ENCODE measurements at regions not wholly inside any gene's neighbourhood (a gene's known extent, or its start where the extent isn't known, plus 50 kb on each side); places are given as distances from the start of the nearest gene placed in this dataset.
A peak's percentile ranks its signal among the peaks of the same experiment; 100 is the strongest.

- DNase-seq = peak; percentile 40
Measured at GRCh38 chrX:5057786-5058185, 1170.9 kb downstream of the NLGN4X start.

- no peak for DNase-seq
Measured at GRCh38 chrX:5054852-5055251, 1173.8 kb downstream of the NLGN4X start.

- peak; percentile 83 for DNase-seq
Measured at GRCh38 chrX:5051831-5052491, 1176.7 kb downstream of the NLGN4X start.

GRCh38 chrX:5042563-5042962, 1186.1 kb downstream of the NLGN4X start:
- DNase-seq = no peak

GRCh38 chrX:5031792-5032191, 1196.9 kb downstream of the NLGN4X start:
- DNase-seq = no peak

- no peak for DNase-seq
Measured at GRCh38 chrX:5015451-5015850, 1213.2 kb downstream of the NLGN4X start.

GRCh38 chrX:4994855-4995254, 1233.8 kb downstream of the NLGN4X start:
- DNase-seq = no peak

GRCh38 chrX:4978613-4979012, 1250.1 kb downstream of the NLGN4X start:
- no peak for DNase-seq

- no peak for DNase-seq
Measured at GRCh38 chrX:4971646-4972045, 1257.0 kb downstream of the NLGN4X start.

- no peak for DNase-seq
Measured at GRCh38 chrX:4964112-4964511, 1250.7 kb upstream of the PRKX start.

- no peak for DNase-seq
Measured at GRCh38 chrX:4963432-4963831, 1250.0 kb upstream of the PRKX start.

- no peak for DNase-seq
Measured at GRCh38 chrX:4944767-4945166, 1231.3 kb upstream of the PRKX start.

- DNase-seq = no peak
Measured at GRCh38 chrX:4936315-4936714, 1222.9 kb upstream of the PRKX start.

- DNase-seq = no peak
Measured at GRCh38 chrX:4935846-4936245, 1222.4 kb upstream of the PRKX start.

GRCh38 chrX:4935401-4935800, 1222.0 kb upstream of the PRKX start:
- no peak for DNase-seq

- DNase-seq = no peak
Measured at GRCh38 chrX:4932790-4933189, 1219.3 kb upstream of the PRKX start.

GRCh38 chrX:4930426-4930825, 1217.0 kb upstream of the PRKX start:
- DNase-seq = no peak

GRCh38 chrX:4925911-4926310, 1212.5 kb upstream of the PRKX start:
- no peak for DNase-seq

- no peak for DNase-seq
Measured at GRCh38 chrX:4909348-4909747, 1195.9 kb upstream of the PRKX start.

GRCh38 chrX:4905576-4905975, 1192.1 kb upstream of the PRKX start:
- no peak for DNase-seq

GRCh38 chrX:4881277-4881676, 1167.8 kb upstream of the PRKX start:
- no peak for DNase-seq

- DNase-seq = no peak
Measured at GRCh38 chrX:4878640-4879039, 1165.2 kb upstream of the PRKX start.

- DNase-seq = no peak
Measured at GRCh38 chrX:4876268-4876667, 1162.8 kb upstream of the PRKX start.

GRCh38 chrX:4851534-4851933, 1138.1 kb upstream of the PRKX start:
- no peak for DNase-seq

- no peak for DNase-seq
Measured at GRCh38 chrX:4850312-4850711, 1136.9 kb upstream of the PRKX start.

- DNase-seq = no peak
Measured at GRCh38 chrX:4844376-4844775, 1130.9 kb upstream of the PRKX start.
